Trophoblast cell (in vitro differentiated cells and primary cell): ENCODE measurements at regions not wholly inside any gene's neighbourhood (a gene's known extent, or its start where the extent isn't known, plus 50 kb on each side); places are given as distances from the start of the nearest gene placed in this dataset.
A peak's percentile ranks its signal among the peaks of the same experiment; 100 is the strongest.

Experiments used
- DNase-seq, 2 donors: peaks; one replicate each; pipeline ENCODE4 v3.0.0-alpha.2; 2016
- H2AFZ ChIP-seq: 2 replicates; pipeline ENCODE4 v1.6.1; 2013; ENCODE audit warnings: low read length, moderate library complexity, mild to moderate bottlenecking; ENCODE audit not compliant: insufficient read depth, poor library complexity
- H2AK5ac ChIP-seq: 2 replicates; pipeline ENCODE4 v1.6.1; 2013; ENCODE audit warnings: mild to moderate bottlenecking, low read length
- H2BK120ac ChIP-seq: 2 replicates; pipeline ENCODE4 v1.6.1; 2013; ENCODE audit warnings: low read length, mild to moderate bottlenecking, moderate library complexity; ENCODE audit not compliant: insufficient read depth, poor library complexity
- H2BK12ac ChIP-seq: 2 replicates; pipeline ENCODE4 v1.6.1; 2013; ENCODE audit warnings: mild to moderate bottlenecking, low read length, moderate library complexity
- H2BK5ac ChIP-seq: 2 replicates; pipeline ENCODE4 v1.6.1; 2013; ENCODE audit warnings: low read length, low read depth, moderate library complexity, mild to moderate bottlenecking; ENCODE audit not compliant: poor library complexity
- H3K14ac ChIP-seq: 2 replicates; pipeline ENCODE4 v1.6.1; 2013; ENCODE audit warnings: mild to moderate bottlenecking, low read length
- H3K18ac ChIP-seq: 2 replicates; pipeline ENCODE4 v1.6.1; 2013; ENCODE audit warnings: mild to moderate bottlenecking, low read length
- H3K23ac ChIP-seq: 2 replicates; pipeline ENCODE4 v1.6.1; 2013; ENCODE audit warnings: low read length
- H3K27ac ChIP-seq: 2 replicates; pipeline ENCODE4 v1.5.1; 2013; ENCODE audit warnings: low read depth, mild to moderate bottlenecking, inconsistent platforms, low read length, moderate library complexity
- H3K27me3 ChIP-seq: 2 replicates; pipeline ENCODE4 v1.6.1; 2013; ENCODE audit warnings: inconsistent platforms, mild to moderate bottlenecking, low read length, moderate library complexity; ENCODE audit not compliant: insufficient read depth
- H3K36me3 ChIP-seq, 2 experiments: 1 replicate in 1 of 2; 2 replicates in 1 of 2; pipeline ENCODE4 v1.6.1; 2013; ENCODE audit warnings: low read length in 2 of 2, mild to moderate bottlenecking in 2 of 2, moderate library complexity in 1 of 2; ENCODE audit not compliant: insufficient read depth in 2 of 2, control insufficient read depth in 1 of 2
- H3K4ac ChIP-seq: 2 replicates; pipeline ENCODE4 v1.6.1; 2013; ENCODE audit warnings: low read depth, mild to moderate bottlenecking, low read length, moderate library complexity
- H3K4me1 ChIP-seq, 2 experiments: 1 replicate in 1 of 2; 2 replicates in 1 of 2; pipeline ENCODE4 v1.6.1; 2013; ENCODE audit warnings: low read length in 2 of 2, mild to moderate bottlenecking in 2 of 2, moderate library complexity in 1 of 2; ENCODE audit not compliant: insufficient read depth in 2 of 2, control insufficient read depth in 1 of 2
- H3K4me2 ChIP-seq: 2 replicates; pipeline ENCODE4 v1.6.1; 2013; ENCODE audit warnings: inconsistent platforms, mild to moderate bottlenecking, low read length, moderate library complexity
- H3K4me3 ChIP-seq: 2 replicates; pipeline ENCODE4 v1.5.1; 2013; ENCODE audit warnings: mild to moderate bottlenecking, low read depth, low read length, inconsistent platforms
- H3K79me1 ChIP-seq: one replicate; pipeline ENCODE4 v1.6.1; 2013; ENCODE audit warnings: low read length
- H3K79me2 ChIP-seq: 2 replicates; pipeline ENCODE4 v1.6.1; 2013; ENCODE audit warnings: low read length, mild to moderate bottlenecking; ENCODE audit not compliant: control insufficient read depth, insufficient read depth, poor library complexity
- H3K9ac ChIP-seq: 2 replicates; pipeline ENCODE4 v1.6.1; 2013; ENCODE audit warnings: mild to moderate bottlenecking, low read length
- H3K9me3 ChIP-seq: 2 replicates; pipeline ENCODE4 v1.6.1; 2013; ENCODE audit warnings: low read depth, mild to moderate bottlenecking, control low read depth, inconsistent platforms, low read length; ENCODE audit not compliant: insufficient read depth
- H4K12ac ChIP-seq: 2 replicates; pipeline ENCODE4 v1.6.1; 2013; ENCODE audit warnings: low read depth, mild to moderate bottlenecking, low read length, moderate library complexity
- H4K8ac ChIP-seq: 2 replicates; pipeline ENCODE4 v1.6.1; 2013; ENCODE audit warnings: low read depth, mild to moderate bottlenecking, low read length, moderate library complexity
- H4K91ac ChIP-seq: one replicate; pipeline ENCODE4 v1.6.1; 2013; ENCODE audit warnings: low read depth, mild to moderate bottlenecking, low read length, moderate library complexity
- WGBS: extraction: QIAGEN DNeasy Blood & Tissue Kit; methylation state at CpG from one replicate; pipeline ENCODE4 v1.1.7; 2013; ENCODE audit warnings: missing lambda C conversion rate; ENCODE audit not compliant: insufficient read length, insufficient coverage; ENCODE audit errors: extremely low coverage; 5-methylcytosine and 5-hydroxymethylcytosine counted together

DNA sequence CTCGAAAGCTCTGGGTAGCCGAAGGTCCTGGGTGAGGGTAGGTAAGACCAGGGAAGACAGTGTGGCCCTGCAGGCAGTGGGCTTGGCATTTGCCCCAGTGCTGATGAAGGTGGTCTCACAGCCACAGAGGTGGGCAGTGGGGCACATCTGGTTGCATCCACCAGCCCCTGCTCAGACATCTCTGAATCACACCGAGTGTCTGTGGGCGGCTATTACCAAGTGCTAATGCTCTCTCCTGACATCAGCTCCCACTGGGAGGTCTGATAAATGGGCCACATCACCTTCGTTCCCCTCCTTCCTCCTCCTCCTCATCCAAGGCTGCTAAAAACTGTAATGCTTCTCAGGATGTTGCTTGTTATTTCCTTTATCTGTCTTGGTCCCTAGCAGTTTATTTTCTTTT, 330.9 kb upstream of the COBL start:
- no peak overlapping the region for H3K4me2 ChIP-seq
- H3K79me2 ChIP-seq = no peaks in the 10 kb centered on the region
- H3K23ac ChIP-seq = no peak overlapping the region
- no peak overlapping the region for H2BK5ac ChIP-seq
- peaks cover 0 to 3% of the 10 kb centered on the region in 2 experiments for H3K4me1 ChIP-seq
- H3K9me3 ChIP-seq = peaks cover 7% of the 10 kb centered on the region
- no CpG with 5 or more reads among the region's 5 CpGs for WGBS
- no peak overlapping the region for H3K4ac ChIP-seq
- no peak overlapping the region for H3K14ac ChIP-seq
- H2BK12ac ChIP-seq = no peak overlapping the region
- H3K36me3 ChIP-seq = no peaks in the 10 kb centered on the region
- H4K8ac ChIP-seq = no peak overlapping the region
- H4K12ac ChIP-seq = no peak overlapping the region
- H3K27me3 ChIP-seq = no peaks in the 10 kb centered on the region
- H3K18ac ChIP-seq = no peak overlapping the region
- H4K91ac ChIP-seq = no peak overlapping the region
- no peak overlapping the region for H2BK120ac ChIP-seq
- DNase-seq = no peak
- H3K27ac ChIP-seq = no peak overlapping the region
- H3K4me3 ChIP-seq = no peak overlapping the region
- H2AK5ac ChIP-seq = no peak overlapping the region
- no peak overlapping the region for H2AFZ ChIP-seq
- H3K9ac ChIP-seq = no peak overlapping the region
- H3K79me1 ChIP-seq = no peaks in the 10 kb centered on the region

DNA sequence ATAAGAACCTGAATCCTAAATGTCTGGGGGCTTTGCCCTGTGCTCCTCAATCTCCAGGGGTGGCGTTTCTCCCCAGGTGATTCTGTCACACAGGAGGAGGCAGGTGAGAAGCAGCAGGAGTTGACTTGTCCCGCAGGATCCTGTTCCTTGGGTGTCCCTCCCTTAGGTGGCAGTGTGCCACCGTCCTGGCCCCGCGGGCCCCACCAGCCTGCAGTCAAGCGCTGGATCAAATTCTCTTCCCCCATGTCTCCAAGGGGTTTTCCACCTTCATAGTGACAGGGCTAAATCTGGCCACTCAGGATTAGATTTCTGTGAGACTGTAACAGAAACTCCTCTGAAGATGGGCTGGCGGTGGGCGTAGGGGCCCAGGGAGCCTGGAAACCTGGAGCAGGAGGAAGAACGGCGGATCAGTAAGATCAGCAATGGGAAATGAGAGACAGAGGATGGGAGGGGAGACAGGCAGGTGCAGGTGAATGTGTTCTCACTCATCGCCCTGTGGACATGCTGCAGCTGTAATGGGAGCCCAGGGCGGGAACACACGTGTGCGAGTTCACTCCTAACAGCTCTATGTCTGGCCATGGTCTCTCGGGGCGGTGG, 329.2 kb upstream of the COBL start:
- Histone ChIP-seq H3K79me2 (no peaks in the 10 kb centered on the region), H3K9me3 (peaks cover 7% of the 10 kb centered on the region), H2BK12ac (no peak overlapping the region), H3K4me3 (no peak overlapping the region), H4K12ac (no peak overlapping the region), H3K4me2 (peak overlapping the region; percentile 9), H2BK5ac (no peak overlapping the region), H2AK5ac (no peak overlapping the region), H3K79me1 (no peaks in the 10 kb centered on the region), H2BK120ac (no peak overlapping the region), H3K36me3 (no peaks in the 10 kb centered on the region), H3K14ac (no peak overlapping the region), H2AFZ (no peak overlapping the region), H4K8ac (no peak overlapping the region), H3K27ac (no peak overlapping the region), H3K4me1 (peaks cover 0 to 3% of the 10 kb centered on the region in 2 experiments), H3K9ac (no peak overlapping the region), H3K27me3 (no peaks in the 10 kb centered on the region), H3K23ac (no peak overlapping the region), H3K4ac (no peak overlapping the region), H4K91ac (no peak overlapping the region), H3K18ac (no peak overlapping the region)
- DNase-seq = no peak
- WGBS = no CpG with 5 or more reads among the region's 16 CpGs

- DNase-seq = no peak
- Histone ChIP-seq H3K9ac (no peak overlapping the region), H3K4me2 (peak overlapping the region; percentile 9), H4K91ac (no peak overlapping the region), H2BK5ac (no peak overlapping the region), H3K18ac (no peak overlapping the region), H2BK120ac (no peak overlapping the region), H4K8ac (no peak overlapping the region), H3K4me3 (no peak overlapping the region), H3K14ac (no peak overlapping the region), H3K27ac (no peak overlapping the region), H3K4ac (no peak overlapping the region), H3K9me3 (peaks cover 7% of the 10 kb centered on the region), H2BK12ac (no peak overlapping the region), H2AK5ac (no peak overlapping the region), H3K79me1 (no peaks in the 10 kb centered on the region), H3K4me1 (peaks cover 0 to 3% of the 10 kb centered on the region in 2 experiments), H2AFZ (no peak overlapping the region), H3K79me2 (no peaks in the 10 kb centered on the region), H4K12ac (no peak overlapping the region), H3K23ac (no peak overlapping the region), H3K27me3 (no peaks in the 10 kb centered on the region), H3K36me3 (no peaks in the 10 kb centered on the region)
- no CpG with 5 or more reads among the region's 11 CpGs for WGBS
These were observed 328.6 kb upstream of the COBL start for GRCh38 chr7:51645255-51645654.

DNA sequence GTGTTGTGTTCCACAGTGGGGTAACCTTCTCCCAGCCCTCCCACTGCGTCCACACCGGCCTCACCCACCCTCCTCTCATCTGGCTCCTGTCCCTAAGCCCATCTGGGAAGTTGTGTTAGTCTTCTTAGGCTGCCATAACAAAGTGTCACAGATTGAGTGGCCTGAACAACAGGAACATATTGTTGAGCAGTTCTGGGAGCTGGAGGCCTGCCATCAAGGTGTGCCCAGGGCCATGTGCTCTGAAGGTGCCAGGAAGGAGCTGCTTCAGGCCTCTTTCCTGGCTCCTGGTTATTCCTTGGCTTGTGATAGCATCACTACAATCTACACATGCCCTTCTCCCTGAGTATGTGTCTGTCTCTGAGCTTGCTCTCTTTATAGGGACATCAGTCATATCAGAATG, 327.6 kb upstream of the COBL start:
- H4K8ac ChIP-seq = no peak overlapping the region
- H3K4me3 ChIP-seq = no peak overlapping the region
- no peaks in the 10 kb centered on the region for H3K36me3 ChIP-seq
- WGBS = no CpG with 5 or more reads among the region's 2 CpGs
- no peak overlapping the region for H2BK120ac ChIP-seq
- no peak overlapping the region for H3K23ac ChIP-seq
- H3K4ac ChIP-seq = no peak overlapping the region
- H3K9me3 ChIP-seq = peaks cover 8% of the 10 kb centered on the region
- H3K4me1 ChIP-seq = peaks cover 2 to 8% of the 10 kb centered on the region in 2 experiments
- no peak for DNase-seq
- no peaks in the 10 kb centered on the region for H3K27me3 ChIP-seq
- no peak overlapping the region for H2AFZ ChIP-seq
- no peak overlapping the region for H2AK5ac ChIP-seq
- H3K79me1 ChIP-seq = no peaks in the 10 kb centered on the region
- H3K9ac ChIP-seq = no peak overlapping the region
- no peaks in the 10 kb centered on the region for H3K79me2 ChIP-seq
- no peak overlapping the region for H3K14ac ChIP-seq
- no peak overlapping the region for H4K12ac ChIP-seq
- H4K91ac ChIP-seq = no peak overlapping the region
- no peak overlapping the region for H3K27ac ChIP-seq
- no peak overlapping the region for H3K4me2 ChIP-seq
- H2BK5ac ChIP-seq = no peak overlapping the region
- H2BK12ac ChIP-seq = no peak overlapping the region
- no peak overlapping the region for H3K18ac ChIP-seq
